GM12875 (cell line): ENCODE measurements at regions not wholly inside any gene's neighbourhood (a gene's known extent, or its start where the extent isn't known, plus 50 kb on each side); places are given as distances from the start of the nearest gene placed in this dataset.
"Not testable (repeated sequence)": the region's sequence is repeated elsewhere in the genome, so short reads cannot be mapped to it uniquely, and the experiment has no call there.

Experiments
- H3K4me3 ChIP-seq: one replicate; pipeline ENCODE4 v1.5.1; 2011; ENCODE audit warnings: low read depth, low read length, control low read depth
- CTCF ChIP-seq: IDR thresholded peaks from 2 replicates; pipeline ENCODE4 v1.5.1; 2011; ENCODE audit warnings: low read depth, mild to moderate bottlenecking, control low read depth, inconsistent platforms, low read length, moderate library complexity, borderline replicate concordance; ENCODE audit not compliant: insufficient read depth

DNA sequence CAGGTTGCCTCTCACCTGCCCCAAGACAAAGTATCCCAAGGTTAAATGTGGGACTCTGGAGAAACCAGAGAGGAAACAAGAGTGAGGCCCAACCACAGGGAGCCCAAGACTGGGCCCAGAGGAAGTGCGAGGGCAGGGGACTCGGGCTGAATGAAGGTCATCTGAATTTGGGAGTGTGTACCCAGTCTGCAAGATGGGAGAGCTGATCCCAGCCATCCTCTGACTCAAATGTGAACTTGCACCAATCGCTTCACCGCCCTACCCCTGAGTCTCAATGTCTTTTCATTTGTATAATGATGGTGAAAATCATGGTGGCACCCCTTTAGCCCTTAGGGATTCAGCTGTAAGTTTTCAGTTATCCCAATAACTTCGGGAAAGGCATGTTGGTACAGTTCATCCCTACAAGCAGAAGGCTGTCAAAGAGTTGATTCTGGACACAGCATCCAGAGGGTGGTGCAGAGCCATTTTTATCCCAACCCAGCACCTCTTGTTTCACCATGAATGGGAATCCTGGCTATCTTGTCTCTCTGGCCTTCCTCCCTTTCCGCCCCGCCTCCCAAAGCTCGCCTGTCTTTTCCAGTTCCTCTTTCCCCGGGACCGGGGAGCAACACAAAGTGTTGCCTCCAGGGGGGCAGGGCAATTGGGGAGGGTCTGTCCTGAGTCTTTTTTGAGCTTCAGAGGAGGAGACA lies 123.4 kb downstream of the NUFIP1 start:
- H3K4me3 ChIP-seq, result no peak overlapping the region
- TF ChIP-seq CTCF, result no peak

DNA sequence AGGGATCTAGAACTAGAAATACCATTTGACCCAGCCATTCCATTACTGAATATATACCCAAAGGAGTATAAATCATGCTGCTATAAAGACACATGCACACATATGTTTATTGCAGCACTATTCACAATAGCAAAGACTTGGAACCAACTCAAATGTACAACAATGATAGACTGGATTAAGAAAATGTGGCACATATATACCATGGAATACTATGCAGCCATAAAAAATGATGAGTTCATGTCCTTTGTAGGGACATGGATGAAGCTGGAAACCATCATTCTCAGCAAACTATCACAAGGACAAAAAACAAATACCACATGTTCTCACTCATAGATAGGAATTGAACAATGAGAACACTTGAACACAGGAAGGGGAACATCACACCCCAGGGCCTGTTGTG lies 125.6 kb downstream of the NUFIP1 start:
- H3K4me3 ChIP-seq, result not testable (repeated sequence)

DNA sequence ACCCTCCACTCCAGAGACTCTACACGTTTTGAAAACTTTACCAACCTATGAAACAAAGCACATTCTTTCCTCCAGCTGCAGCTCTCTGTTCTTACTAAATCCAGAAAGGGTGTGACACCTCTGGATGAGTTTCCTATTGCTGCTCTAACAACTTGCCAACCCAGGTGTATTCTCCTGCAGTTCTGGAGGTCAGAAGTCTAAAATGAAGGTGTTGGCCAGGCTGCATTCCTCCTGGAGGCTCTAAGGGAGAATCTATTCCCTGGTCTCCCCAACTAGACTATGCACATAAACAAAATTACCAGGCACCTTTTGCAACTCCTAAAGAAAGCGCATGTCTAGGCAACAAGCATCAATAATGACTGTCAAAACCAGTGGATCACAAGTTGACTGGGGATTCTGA lies 128.8 kb downstream of the NUFIP1 start:
- no peak for TF ChIP-seq CTCF
- no peak overlapping the region for H3K4me3 ChIP-seq

GRCh38 chr13:44857736-44858135 lies 131.5 kb downstream of the NUFIP1 start:
- no peak for TF ChIP-seq CTCF
- H3K4me3 ChIP-seq, result no peak overlapping the region

DNA sequence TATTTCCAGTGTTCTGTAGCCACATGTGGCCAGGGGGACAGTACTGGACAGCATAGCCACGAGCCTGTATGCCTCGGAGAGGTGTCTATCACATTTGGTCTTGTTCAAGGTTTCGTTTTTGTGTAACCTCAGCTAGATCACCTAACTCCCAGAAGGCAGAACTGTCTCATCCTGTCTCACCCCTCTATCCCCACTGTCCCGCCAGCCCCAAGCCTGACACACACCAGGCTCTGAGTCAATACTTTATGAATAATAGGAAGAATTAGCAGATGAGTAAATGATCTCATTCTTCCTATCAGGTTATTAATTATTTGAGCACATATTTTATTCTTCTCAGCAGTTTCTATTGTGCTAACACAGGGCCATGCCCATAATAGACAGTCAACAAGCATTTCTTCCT lies 132.2 kb downstream of the NUFIP1 start:
- H3K4me3 ChIP-seq, result no peak overlapping the region
- no peak for TF ChIP-seq CTCF

GRCh38 chr13:44855860-44856259 lies 133.4 kb downstream of the NUFIP1 start:
- no peak for TF ChIP-seq CTCF
- H3K4me3 ChIP-seq, result no peak overlapping the region

- H3K4me3 ChIP-seq, result no peak overlapping the region
- no peak for TF ChIP-seq CTCF
Observed at GRCh38 chr13:44854313-44855060, 134.8 kb downstream of the NUFIP1 start.

GRCh38 chr13:44853641-44854040 lies 135.6 kb downstream of the NUFIP1 start:
- H3K4me3 ChIP-seq, result no peak overlapping the region
- TF ChIP-seq CTCF, result no peak
